GM19463 (cell line): ENCODE measurements at regions not wholly inside any gene's neighbourhood (a gene's known extent, or its start where the extent isn't known, plus 50 kb on each side); places are given as distances from the start of the nearest gene placed in this dataset.
A peak's percentile ranks its signal among the peaks of the same experiment; 100 is the strongest.

ENCODE experiments used
- ATAC-seq: cut with Tn5 transposase; IDR thresholded peaks from one replicate; pipeline ENCODE4 v1.9.1; 2021; ENCODE audit warnings: mild to moderate bottlenecking, moderate library complexity; ENCODE audit not compliant: unreplicated experiment

DNA sequence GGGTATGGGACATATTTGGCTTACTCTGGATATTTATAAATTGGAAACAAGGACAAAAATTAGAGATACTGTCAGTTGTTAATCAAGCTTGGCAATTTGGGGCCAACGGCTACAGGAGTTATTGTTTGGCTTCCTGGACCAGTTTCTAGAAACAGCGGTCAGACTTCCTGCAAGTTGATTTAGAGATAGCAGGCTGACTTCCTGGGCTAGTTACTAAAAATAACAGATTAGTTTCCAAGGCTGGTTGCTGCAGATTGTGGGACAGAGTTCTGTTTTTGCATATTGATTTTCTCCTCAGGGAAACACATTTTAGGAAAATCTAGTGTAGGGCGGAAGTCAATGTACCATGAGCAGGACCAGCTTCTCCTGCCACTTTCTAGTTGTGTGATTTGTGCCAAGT, 144.0 kb upstream of the TMPO start:
- no peak for ATAC-seq

- peak; percentile 14 for ATAC-seq
These were observed 142.9 kb upstream of the TMPO start for GRCh38 chr12:98372340-98373024.

DNA sequence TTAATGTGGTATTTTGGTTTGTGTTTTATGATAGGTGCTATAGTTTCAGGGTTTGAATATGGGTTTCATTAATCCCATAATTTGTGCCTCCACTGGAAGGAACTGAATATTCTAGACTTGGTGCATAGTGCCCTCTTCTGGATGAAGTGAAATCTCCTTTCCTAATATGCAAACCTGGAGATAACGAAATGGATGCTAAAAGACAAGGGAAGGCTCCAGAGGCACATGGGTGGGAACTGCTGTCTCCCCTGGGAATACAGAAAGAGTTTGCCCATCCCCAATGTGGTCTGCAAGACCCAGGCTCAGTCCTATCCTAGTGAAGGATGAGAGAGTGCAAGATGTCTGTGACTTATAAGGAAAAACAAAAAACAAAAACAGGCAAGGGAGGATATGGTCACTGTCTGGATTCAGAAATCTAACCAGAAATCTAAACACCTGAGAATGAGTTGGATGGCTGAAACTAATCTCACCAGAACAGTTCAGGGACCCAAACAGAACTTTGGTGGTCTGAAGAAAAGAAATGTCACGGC, 142.3 kb upstream of the TMPO start:
- ATAC-seq = peak; percentile 57

DNA sequence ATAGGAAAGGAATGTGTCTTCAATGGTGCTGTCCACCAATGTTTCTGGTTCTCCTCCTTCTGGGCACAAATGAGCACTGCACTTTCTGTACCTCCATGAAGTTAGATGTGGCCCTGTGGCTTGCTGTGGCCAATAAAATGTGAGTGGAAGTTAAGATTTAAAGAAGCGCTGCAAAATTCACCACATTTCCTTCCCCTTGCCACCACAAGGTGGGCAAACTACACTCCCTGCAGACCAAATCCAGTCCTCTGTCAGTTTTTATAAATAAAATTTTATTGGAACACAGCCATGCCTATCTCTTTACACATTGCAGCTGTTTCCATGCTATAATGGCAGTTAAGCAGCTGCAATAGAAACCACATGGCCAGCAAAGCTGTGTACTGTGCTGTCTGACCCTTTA, 141.4 kb upstream of the TMPO start:
- ATAC-seq = no peak

GRCh38 chr12:98379106-98379505, 136.3 kb upstream of the TMPO start:
- no peak for ATAC-seq

- ATAC-seq = no peak
These were observed 129.7 kb upstream of the TMPO start for GRCh38 chr12:98385641-98386040.

- no peak for ATAC-seq
These were observed 127.9 kb upstream of the TMPO start for GRCh38 chr12:98387444-98387843.

DNA sequence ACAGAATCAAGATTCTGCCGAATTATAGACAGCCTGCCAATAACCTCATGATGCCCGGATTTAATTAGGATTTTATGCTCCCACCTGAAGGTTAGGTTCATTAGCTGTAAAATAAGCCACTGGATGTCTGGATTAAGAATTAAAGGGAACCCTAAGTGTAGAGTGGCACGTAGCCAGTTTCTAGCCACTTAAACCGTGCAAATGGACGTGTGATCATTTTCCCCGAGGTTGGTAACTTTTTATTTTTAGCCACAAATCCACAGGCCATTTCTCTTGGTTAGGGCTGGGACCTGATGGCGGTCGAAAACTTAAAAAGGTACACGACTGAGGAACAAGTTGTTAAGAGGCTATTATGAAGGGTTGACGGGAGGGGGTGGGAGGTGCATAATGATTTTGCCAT, 127.3 kb upstream of the TMPO start:
- ATAC-seq = no peak

DNA sequence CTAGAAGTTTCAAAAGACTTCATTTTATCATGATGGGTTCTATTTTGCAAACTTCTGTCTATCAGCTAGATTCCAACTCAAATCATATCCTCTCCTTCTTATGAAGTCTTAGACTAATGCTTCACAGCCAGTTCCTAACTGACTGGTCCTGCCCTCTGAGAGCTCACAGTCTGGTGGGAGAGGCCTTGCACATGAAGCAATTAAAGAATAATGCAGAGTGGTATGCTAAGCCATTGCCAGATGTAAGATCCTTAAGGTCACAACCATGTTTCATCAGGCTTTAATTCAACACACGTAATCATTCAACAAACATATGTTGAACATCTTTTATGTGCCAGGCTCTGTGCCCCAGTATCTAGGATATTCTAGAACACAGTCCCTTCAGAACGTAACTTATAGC, 125.8 kb upstream of the TMPO start:
- ATAC-seq = no peak

- peak; percentile 71 for ATAC-seq
These were observed 117.9 kb upstream of the TMPO start for GRCh38 chr12:98397323-98398105.

DNA sequence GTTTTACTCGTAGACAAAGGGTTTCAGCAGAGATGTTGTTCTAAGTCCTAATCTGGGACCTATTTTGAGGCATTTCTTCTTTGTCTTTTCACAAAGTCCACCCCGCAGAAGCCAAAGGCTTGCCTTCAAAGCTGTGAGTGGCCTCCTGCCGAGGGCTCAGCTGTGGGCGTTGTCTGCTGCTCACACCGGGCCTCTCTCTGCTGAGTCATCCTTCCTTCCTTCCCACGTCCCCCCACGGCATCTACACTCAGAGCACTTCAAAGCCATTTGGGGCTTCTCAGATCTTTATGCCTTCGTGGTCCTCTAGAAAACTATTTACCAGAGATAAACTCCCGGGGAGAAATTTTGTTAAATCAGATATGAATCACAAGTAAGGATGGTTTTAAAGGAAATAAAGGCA, 115.9 kb upstream of the TMPO start:
- ATAC-seq = peak; percentile 29

GRCh38 chr12:98401427-98401826, 114.0 kb upstream of the TMPO start:
- ATAC-seq = peak; percentile 45

DNA sequence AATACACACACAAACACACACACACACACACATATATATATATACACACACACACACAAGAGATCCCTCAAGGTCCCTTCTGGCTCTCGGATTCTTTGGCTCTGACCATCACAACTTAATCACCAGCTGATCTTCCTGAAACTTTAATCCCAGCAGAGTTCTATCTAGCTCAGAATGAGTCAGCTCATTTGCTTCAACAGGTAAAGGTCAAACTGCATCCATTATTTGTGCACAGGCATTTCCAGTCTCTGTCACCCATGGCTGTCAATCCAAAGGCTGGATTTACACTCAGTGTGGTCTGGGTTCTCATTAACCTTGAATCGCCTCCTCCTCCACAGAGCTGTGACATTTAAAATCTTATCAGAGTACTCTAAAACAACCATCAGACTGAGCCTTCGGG, 113.3 kb upstream of the TMPO start:
- no peak for ATAC-seq

DNA sequence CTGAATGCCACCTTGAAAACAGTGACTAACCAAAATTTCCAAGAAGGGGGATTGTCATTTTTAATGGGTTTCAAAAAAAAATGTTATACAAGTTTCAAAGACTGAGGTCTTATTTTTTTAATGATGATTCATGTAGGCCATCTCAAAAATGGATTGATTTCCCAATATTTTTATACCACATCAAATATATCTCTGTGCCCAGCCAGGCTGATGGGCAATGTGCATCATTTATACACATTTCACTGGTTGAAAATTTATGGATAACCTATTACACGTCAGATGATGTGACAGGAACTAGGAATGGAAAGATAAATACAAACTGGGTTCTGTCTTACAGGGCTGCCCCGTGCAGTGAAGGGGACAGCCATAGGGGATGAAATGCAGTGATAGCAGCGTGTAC, 112.7 kb upstream of the TMPO start:
- ATAC-seq = no peak

- ATAC-seq = no peak
These were observed 112.0 kb upstream of the TMPO start for GRCh38 chr12:98403385-98403784.

- no peak for ATAC-seq
These were observed 111.5 kb upstream of the TMPO start for GRCh38 chr12:98403936-98404335.

DNA sequence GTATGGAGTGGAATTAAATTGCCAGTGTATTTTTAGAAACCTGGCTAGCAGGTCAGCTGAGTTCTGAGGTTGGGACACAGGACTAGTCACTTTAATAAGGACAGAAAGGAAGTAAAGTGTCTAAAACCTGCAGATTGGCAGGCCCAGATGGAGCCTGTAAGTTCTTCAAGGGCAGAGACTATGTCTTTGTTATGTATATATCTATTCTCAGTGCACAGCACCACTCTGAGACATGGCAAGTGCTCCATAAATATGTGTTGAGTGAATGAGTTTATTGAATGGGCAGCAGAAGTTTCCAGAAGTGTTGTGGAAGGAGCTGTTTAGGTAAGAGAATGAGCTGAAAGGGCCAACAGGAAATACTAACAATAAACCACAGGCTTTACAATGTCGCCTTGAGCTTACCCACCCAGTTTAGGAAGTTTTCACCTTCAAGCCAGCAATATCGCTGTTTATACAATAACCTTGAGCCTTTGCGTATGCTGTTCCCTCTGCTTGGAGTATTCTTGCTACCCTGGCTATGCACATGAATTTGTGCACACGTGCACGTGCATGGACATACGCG, 109.5 kb upstream of the TMPO start:
- ATAC-seq = no peak

DNA sequence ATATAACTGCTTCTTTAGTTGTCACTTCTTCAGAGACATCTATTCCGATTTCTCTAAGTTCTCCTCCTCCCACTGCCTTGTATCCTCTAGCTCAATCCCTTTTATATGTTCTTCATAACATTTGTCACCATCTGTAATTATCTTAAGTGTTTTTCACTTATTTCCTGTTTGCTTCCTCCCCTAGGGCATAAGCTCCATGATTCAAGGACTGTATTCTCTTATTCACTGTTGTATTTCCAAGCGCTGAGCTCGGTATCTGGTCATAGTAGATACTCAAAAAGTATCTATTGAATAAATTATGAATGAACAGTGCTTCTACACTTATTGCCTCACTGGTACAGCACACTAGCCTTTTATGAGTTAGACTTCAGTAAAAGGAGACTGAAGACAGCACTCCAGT, 109.0 kb upstream of the TMPO start:
- ATAC-seq = no peak

GRCh38 chr12:98408681-98409080, 106.7 kb upstream of the TMPO start:
- no peak for ATAC-seq

DNA sequence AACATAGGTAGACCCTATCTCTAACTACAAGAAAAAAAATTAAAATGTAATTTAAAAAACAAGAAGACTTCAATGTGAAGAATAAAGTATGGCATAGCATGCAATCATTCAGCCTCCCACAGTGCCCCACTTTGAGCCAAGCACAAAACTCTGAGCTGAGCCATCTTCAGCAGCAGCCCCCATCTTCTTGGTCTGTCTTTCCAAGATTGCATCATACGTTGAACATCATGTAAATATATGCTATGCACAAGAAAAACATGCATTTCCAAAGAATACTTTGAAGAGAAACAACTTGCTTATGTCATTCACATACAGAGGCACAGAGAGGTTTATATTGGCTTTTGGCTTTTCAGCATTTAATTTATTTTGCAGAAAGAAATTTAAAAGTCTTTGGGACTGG, 105.8 kb upstream of the TMPO start:
- no peak for ATAC-seq

GRCh38 chr12:98410356-98410755, 105.0 kb upstream of the TMPO start:
- no peak for ATAC-seq

GRCh38 chr12:98416845-98417244, 98.5 kb upstream of the TMPO start:
- ATAC-seq = no peak
